ENCODE measurements at regions not wholly inside any gene's neighbourhood (a gene's known extent, or its start where the extent isn't known, plus 50 kb on each side); places are given as distances from the start of the nearest gene placed in this dataset.
A peak's percentile ranks its signal among the peaks of the same experiment; 100 is the strongest.

- TF ChIP-seq CTCF (IDR thresholded peaks at IDR 0.05; ENCODE audit: low read length) (peak; percentile 67), EZH2phosphoT487 (IDR thresholded peaks at IDR 0.05; ENCODE audit: low read length) (no peak), EZH2 (optimal IDR thresholded peaks at IDR 0.05; ENCODE audit: low read depth, low read length) (no peak)
Observed at GRCh38 chr6:156564127-156564806, 212.9 kb upstream of the ARID1B start.
